ENCODE measurements at regions not wholly inside any gene's neighbourhood (a gene's known extent, or its start where the extent isn't known, plus 50 kb on each side); places are given as distances from the start of the nearest gene placed in this dataset.

DNA sequence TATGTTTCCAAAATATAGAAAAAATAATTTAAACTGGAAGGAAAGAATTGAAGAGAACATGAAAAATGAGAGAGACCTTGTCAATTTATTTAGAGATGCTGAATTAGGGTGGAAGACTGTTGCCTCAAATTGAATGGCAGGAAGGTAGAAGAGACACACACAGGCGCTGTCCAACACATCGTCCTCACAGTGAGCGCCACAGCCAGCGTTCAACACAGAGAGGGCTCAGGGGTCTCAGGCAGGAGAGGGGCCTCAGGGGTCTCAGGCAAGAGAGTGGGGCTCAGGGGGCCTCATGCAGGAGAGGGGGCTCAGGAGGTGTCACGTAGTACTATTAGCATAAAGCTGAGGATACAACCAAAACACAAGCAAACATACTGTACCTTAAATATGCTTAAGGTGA lies 65.7 kb downstream of the TMEM18 start:
- ATAC-seq (replicated peaks) (no peak), DNase-seq (no peak)
- peaks cover 46 to 50% of the 10 kb centered on the region in 2 donors for H3K27me3 Mint-ChIP-seq
- no peak overlapping the region for H3K4me3 Mint-ChIP-seq
- H3K27ac Mint-ChIP-seq: no peak overlapping the region
- H3K4me1 Mint-ChIP-seq (ENCODE audit: low read depth in 2 of 2): no peaks in the 10 kb centered on the region
- H3K36me3 Mint-ChIP-seq (ENCODE audit: insufficient read depth): no peaks in the 10 kb centered on the region
- no peaks in the 10 kb centered on the region for H3K9me3 Mint-ChIP-seq

- Mint-ChIP-seq H3K27ac (no peak overlapping the region), H3K36me3 (ENCODE audit: insufficient read depth) (no peaks in the 10 kb centered on the region), H3K27me3 (peaks cover 38 to 40% of the 10 kb centered on the region in 2 donors), H3K9me3 (no peaks in the 10 kb centered on the region), H3K4me1 (ENCODE audit: low read depth in 2 of 2) (no peaks in the 10 kb centered on the region), H3K4me3 (no peak overlapping the region)
- DNase-seq (no peak), ATAC-seq (replicated peaks) (no peak)
Observed at GRCh38 chr2:610491-610890, 66.7 kb downstream of the TMEM18 start.

GRCh38 chr2:609881-610280 lies 67.3 kb downstream of the TMEM18 start:
- peaks cover 33 to 38% of the 10 kb centered on the region in 2 donors for H3K27me3 Mint-ChIP-seq
- H3K4me1 Mint-ChIP-seq (ENCODE audit: low read depth in 2 of 2): no peaks in the 10 kb centered on the region
- ATAC-seq (replicated peaks) (no peak), DNase-seq (no peak)
- no peaks in the 10 kb centered on the region for H3K36me3 Mint-ChIP-seq (ENCODE audit: insufficient read depth)
- H3K27ac Mint-ChIP-seq: no peak overlapping the region
- H3K9me3 Mint-ChIP-seq: no peaks in the 10 kb centered on the region
- H3K4me3 Mint-ChIP-seq: no peak overlapping the region

DNA sequence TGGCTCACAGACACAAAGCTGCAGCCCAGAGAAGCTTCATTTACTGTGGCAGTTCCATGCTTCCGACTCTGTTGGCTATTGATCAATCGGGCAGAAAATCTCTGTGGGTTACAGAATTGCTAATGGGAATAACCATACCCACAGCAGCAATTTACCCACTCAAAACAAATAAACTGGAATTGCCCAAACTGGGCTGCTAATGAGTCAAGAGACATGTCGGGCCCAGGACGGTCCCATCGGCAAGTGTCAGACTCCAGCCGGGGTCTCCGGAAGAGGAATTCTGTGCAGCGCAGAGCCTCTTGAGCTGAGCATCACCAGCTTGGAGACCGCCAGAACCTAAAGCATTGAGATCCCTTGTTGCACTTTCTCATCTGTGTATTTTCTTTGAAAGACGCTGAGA lies 67.8 kb downstream of the TMEM18 start:
- Mint-ChIP-seq H3K4me3 (no peak overlapping the region), H3K36me3 (ENCODE audit: insufficient read depth) (no peaks in the 10 kb centered on the region), H3K27ac (no peak overlapping the region), H3K4me1 (ENCODE audit: low read depth in 2 of 2) (no peaks in the 10 kb centered on the region), H3K9me3 (no peaks in the 10 kb centered on the region), H3K27me3 (peaks cover 33 to 38% of the 10 kb centered on the region in 2 donors)
- DNase-seq (no peak), ATAC-seq (replicated peaks) (no peak)

DNA sequence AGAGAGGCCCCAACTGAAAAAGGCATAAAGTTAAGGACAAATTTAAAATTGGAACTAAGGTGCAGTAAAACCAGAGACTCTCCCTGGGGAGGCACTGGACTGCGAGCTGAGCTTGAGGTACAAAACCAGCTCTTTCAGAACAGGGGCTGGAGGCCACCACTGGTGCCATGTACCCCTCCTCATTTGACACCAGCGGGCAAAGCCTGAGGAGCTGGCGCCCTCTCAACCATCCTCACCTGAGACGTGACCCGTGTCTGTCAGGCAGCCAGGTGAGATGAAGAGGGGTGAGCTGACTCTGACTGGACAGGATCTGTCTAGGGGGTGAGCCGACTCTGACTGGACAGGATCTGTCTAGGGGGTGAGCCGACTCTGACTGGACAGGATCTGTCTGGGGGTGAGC lies 68.5 kb downstream of the TMEM18 start:
- Mint-ChIP-seq H3K36me3 (ENCODE audit: insufficient read depth) (no peaks in the 10 kb centered on the region), H3K27me3 (peaks cover 26 to 35% of the 10 kb centered on the region in 2 donors), H3K9me3 (no peaks in the 10 kb centered on the region), H3K4me1 (ENCODE audit: low read depth in 2 of 2) (no peaks in the 10 kb centered on the region), H3K4me3 (no peak overlapping the region), H3K27ac (no peak overlapping the region)
- DNase-seq (no peak), ATAC-seq (replicated peaks) (no peak)

DNA sequence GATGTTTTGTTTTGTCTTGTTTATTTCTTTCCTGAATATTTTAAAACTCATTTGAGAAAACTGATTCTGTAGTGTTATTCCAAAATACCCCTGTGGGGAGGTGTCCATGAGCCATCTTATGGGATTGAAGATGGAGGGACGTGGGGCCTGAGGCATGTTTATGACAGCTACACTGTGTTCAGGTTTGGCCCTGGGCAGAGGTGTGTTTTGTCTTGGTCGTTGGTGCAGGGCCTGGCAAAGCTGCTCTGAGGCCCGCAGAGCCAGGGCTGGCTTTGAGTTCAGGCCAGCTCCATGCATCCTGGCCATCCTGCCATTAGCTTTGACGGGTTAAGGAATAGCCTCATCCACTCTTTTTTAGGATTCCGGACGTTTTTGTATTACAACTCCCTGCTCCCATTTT lies 68.9 kb downstream of the TMEM18 start:
- no peaks in the 10 kb centered on the region for H3K36me3 Mint-ChIP-seq (ENCODE audit: insufficient read depth)
- DNase-seq: no peak
- H3K9me3 Mint-ChIP-seq: no peaks in the 10 kb centered on the region
- no peak overlapping the region for H3K4me3 Mint-ChIP-seq
- H3K27ac Mint-ChIP-seq: no peak overlapping the region
- no peaks in the 10 kb centered on the region for H3K4me1 Mint-ChIP-seq (ENCODE audit: low read depth in 2 of 2)
- ATAC-seq (replicated peaks): no peak
- peaks cover 23 to 30% of the 10 kb centered on the region in 2 donors for H3K27me3 Mint-ChIP-seq

- no peak for DNase-seq
- H3K36me3 Mint-ChIP-seq (ENCODE audit: insufficient read depth): no peaks in the 10 kb centered on the region
- no peaks in the 10 kb centered on the region for H3K9me3 Mint-ChIP-seq
- H3K4me3 Mint-ChIP-seq: no peak overlapping the region
- H3K4me1 Mint-ChIP-seq (ENCODE audit: low read depth in 2 of 2): no peaks in the 10 kb centered on the region
- H3K27ac Mint-ChIP-seq: no peak overlapping the region
- H3K27me3 Mint-ChIP-seq: peaks cover 23 to 30% of the 10 kb centered on the region in 2 donors
- no peak for ATAC-seq (replicated peaks)
Observed at GRCh38 chr2:607709-608108, 69.5 kb downstream of the TMEM18 start.

DNA sequence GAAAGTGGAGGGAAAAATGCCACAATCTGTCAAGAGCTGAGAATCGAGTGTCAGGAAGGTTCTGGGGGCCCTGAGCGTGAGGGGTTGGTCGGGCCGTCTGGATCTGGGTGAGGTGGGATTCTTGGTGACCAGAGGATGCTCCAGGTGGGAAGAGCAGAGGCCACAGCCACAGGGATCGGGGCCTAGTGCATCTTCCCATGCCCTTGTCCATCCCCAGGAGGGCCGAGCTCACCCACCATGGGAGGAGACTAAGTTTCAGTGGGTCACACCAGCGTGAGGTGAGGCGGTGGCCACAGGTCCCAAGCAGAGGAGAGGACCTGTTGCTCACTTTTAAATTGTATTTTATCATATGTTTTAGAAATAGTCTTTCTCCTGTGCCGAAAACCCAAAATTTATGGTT lies 70.0 kb downstream of the TMEM18 start:
- Mint-ChIP-seq H3K4me3 (no peak overlapping the region), H3K4me1 (ENCODE audit: low read depth in 2 of 2) (no peaks in the 10 kb centered on the region), H3K27me3 (peaks cover 23 to 30% of the 10 kb centered on the region in 2 donors), H3K36me3 (ENCODE audit: insufficient read depth) (no peaks in the 10 kb centered on the region), H3K9me3 (no peaks in the 10 kb centered on the region), H3K27ac (no peak overlapping the region)
- ATAC-seq (replicated peaks): no peak
- no peak for DNase-seq

DNA sequence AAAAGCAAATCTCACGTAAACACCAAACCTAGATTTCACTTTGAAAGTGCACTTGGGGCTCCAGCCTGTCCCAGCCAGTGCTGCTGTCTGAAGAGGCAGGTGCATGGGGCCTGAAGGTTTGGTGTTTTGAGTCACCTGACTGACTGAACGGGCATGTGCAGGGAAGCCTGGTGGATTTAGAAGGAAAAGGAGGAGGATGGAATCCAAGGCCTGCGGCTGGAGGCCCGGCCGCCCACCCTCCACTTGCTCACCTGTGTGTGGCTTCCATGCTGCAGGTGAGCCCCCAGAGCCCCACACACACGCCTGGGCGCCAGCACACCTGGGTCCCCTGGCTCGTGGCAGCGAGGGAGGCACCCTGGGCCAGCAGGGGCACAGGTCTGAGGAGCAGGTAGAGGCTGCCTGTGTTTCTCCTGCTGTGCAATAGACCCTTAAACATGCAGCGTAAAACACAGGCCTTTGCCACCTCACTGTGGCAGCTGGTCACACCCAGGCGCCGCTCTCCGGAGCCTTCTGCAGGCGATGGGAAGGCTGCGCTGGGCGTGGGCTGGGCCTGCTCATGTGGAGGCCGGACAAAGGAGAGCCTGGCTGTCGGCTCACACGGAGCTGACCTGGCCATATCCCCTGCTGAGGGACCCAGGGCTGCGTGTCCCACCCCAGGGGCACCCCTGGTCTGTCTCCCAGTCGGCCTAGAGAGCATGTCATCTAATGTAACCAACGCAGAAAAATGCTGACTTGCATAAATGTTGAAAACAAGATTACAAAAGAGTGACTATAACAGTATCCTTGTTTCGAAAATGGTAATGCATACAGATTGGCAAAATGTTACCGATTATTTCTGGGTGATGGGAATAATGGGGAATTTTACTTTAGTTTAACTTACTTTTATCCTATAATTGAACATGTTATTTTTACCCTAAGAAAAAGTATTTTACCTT lies 71.3 kb downstream of the TMEM18 start:
- H3K36me3 Mint-ChIP-seq (ENCODE audit: insufficient read depth): no peaks in the 10 kb centered on the region
- H3K4me3 Mint-ChIP-seq: no peak overlapping the region
- no peak for ATAC-seq (replicated peaks)
- H3K27ac Mint-ChIP-seq: no peak overlapping the region
- H3K4me1 Mint-ChIP-seq (ENCODE audit: low read depth in 2 of 2): no peaks in the 10 kb centered on the region
- no peaks in the 10 kb centered on the region for H3K9me3 Mint-ChIP-seq
- peaks cover 20 to 30% of the 10 kb centered on the region in 2 donors for H3K27me3 Mint-ChIP-seq
- DNase-seq: no peak

- ATAC-seq (replicated peaks) (no peak), DNase-seq (no peak)
- H3K4me3 Mint-ChIP-seq: no peak overlapping the region
- H3K36me3 Mint-ChIP-seq (ENCODE audit: insufficient read depth): no peaks in the 10 kb centered on the region
- H3K27me3 Mint-ChIP-seq: peaks cover 17 to 23% of the 10 kb centered on the region in 2 donors
- no peaks in the 10 kb centered on the region for H3K4me1 Mint-ChIP-seq (ENCODE audit: low read depth in 2 of 2)
- no peak overlapping the region for H3K27ac Mint-ChIP-seq
- no peaks in the 10 kb centered on the region for H3K9me3 Mint-ChIP-seq
Observed at GRCh38 chr2:604854-605524, 72.2 kb downstream of the TMEM18 start.

- no peak for DNase-seq
- H3K4me3 Mint-ChIP-seq: no peak overlapping the region
- no peaks in the 10 kb centered on the region for H3K4me1 Mint-ChIP-seq (ENCODE audit: low read depth in 2 of 2)
- no peaks in the 10 kb centered on the region for H3K36me3 Mint-ChIP-seq (ENCODE audit: insufficient read depth)
- H3K27me3 Mint-ChIP-seq: peaks cover 14 to 17% of the 10 kb centered on the region in 2 donors
- no peaks in the 10 kb centered on the region for H3K9me3 Mint-ChIP-seq
- ATAC-seq (replicated peaks): no peak
- peak overlapping the region in 1 of 2 donors; percentile 16 for H3K27ac Mint-ChIP-seq
Observed at GRCh38 chr2:604385-604784, 72.8 kb downstream of the TMEM18 start.

DNA sequence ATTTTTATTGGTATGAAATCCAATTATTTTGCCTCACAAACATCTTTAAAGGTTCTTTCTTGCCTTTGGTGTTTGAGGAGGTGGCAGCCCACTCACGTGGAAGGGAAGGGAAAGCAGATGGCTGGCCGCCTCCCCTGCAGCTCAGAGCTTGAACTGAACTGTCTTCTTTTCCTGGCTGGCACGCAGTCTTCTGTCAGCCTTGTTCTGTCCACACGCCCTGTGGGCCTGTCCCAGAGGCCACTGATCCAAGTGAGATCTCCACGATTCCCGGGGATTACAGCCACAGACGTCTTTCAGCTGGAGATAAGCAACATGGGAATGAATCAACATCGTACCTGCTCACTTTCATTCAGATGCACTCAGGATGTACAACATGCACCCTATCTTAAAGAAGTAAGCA lies 73.3 kb downstream of the TMEM18 start:
- H3K27me3 Mint-ChIP-seq: peaks cover 12 to 16% of the 10 kb centered on the region in 2 donors
- peak overlapping the region in 1 of 2 donors; percentile 16 for H3K27ac Mint-ChIP-seq
- ATAC-seq (replicated peaks): no peak
- no peak overlapping the region for H3K4me3 Mint-ChIP-seq
- no peak for DNase-seq
- H3K36me3 Mint-ChIP-seq (ENCODE audit: insufficient read depth): no peaks in the 10 kb centered on the region
- H3K4me1 Mint-ChIP-seq (ENCODE audit: low read depth in 2 of 2): no peaks in the 10 kb centered on the region
- no peaks in the 10 kb centered on the region for H3K9me3 Mint-ChIP-seq

DNA sequence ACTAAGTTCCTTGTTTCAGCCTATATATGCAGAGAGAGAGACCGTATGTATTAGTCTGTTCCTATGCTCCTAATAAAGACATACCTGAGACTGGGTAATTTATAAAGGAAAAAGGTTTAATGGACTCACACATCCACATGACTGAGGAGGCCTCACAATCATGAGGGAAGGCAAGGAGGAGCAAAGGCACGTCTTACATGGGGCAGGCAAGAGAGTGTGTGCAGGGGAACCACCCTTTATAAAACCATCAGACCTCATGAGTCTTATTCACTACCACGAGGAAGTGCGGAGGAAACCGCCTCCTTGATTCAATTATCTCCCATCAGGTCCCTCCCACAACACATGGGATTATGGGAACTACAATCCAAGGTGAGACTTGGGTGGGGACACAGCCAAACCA lies 73.8 kb downstream of the TMEM18 start:
- Mint-ChIP-seq H3K27me3 (peaks cover 12 to 16% of the 10 kb centered on the region in 2 donors), H3K36me3 (ENCODE audit: insufficient read depth) (no peaks in the 10 kb centered on the region), H3K4me1 (ENCODE audit: low read depth in 2 of 2) (no peaks in the 10 kb centered on the region), H3K4me3 (no peak overlapping the region), H3K27ac (no peak overlapping the region), H3K9me3 (no peaks in the 10 kb centered on the region)
- ATAC-seq (replicated peaks) (no peak), DNase-seq (no peak)

All from effector memory CD8-positive, alpha-beta T cell (primary cell).